GM18507 (cell line): ENCODE measurements at regions not wholly inside any gene's neighbourhood (a gene's known extent, or its start where the extent isn't known, plus 50 kb on each side); places are given as distances from the start of the nearest gene placed in this dataset.
A peak's percentile ranks its signal among the peaks of the same experiment; 100 is the strongest.

Experiments used
- DNase-seq: peaks from one replicate; pipeline ENCODE4 v3.0.0; 2011; ENCODE audit warnings: low read depth; ENCODE audit not compliant: insufficient read length; ENCODE audit errors: extremely low spot score
- FAIRE-seq: peaks from 2 replicates; lab custom pipeline; 2011; peaks lifted over from hg19 to GRCh38; lab: Jason Lieb, UNC

- DNase-seq (no peak), FAIRE-seq (peak; percentile 5)
Observed at GRCh38 chr13:33723365-33723764, 94.6 kb upstream of the RFC3 start.

GRCh38 chr13:33723772-33724435, 94.0 kb upstream of the RFC3 start:
- FAIRE-seq (peak; percentile 99), DNase-seq (peak; percentile 43)

- no peak for DNase-seq
- no peak for FAIRE-seq
Observed at GRCh38 chr13:33725340-33725739, 92.6 kb upstream of the RFC3 start.

GRCh38 chr13:33727297-33728083, 90.5 kb upstream of the RFC3 start:
- FAIRE-seq = peak; percentile 56

GRCh38 chr13:33728271-33729037, 89.5 kb upstream of the RFC3 start:
- FAIRE-seq (peak; percentile 98), DNase-seq (peak; percentile 42)

More at GRCh38 chr13:33727297-33728083, 90.5 kb upstream of the RFC3 start:
- no peak for DNase-seq

- FAIRE-seq = peak; percentile 81
Observed at GRCh38 chr13:33730147-33730546, 87.8 kb upstream of the RFC3 start.

GRCh38 chr13:33730619-33731018, 87.3 kb upstream of the RFC3 start:
- FAIRE-seq = no peak
- DNase-seq = no peak

More at GRCh38 chr13:33730147-33730546, 87.8 kb upstream of the RFC3 start:
- no peak for DNase-seq

GRCh38 chr13:33735276-33735675, 82.7 kb upstream of the RFC3 start:
- FAIRE-seq (no peak), DNase-seq (no peak)

GRCh38 chr13:33739254-33739653, 78.7 kb upstream of the RFC3 start:
- DNase-seq (no peak), FAIRE-seq (no peak)

GRCh38 chr13:33740134-33740538, 77.8 kb upstream of the RFC3 start:
- DNase-seq = no peak
- no peak for FAIRE-seq

- DNase-seq (no peak), FAIRE-seq (no peak)
Observed at GRCh38 chr13:33742321-33742720, 75.6 kb upstream of the RFC3 start.

- DNase-seq = no peak
- peak; percentile 96 for FAIRE-seq
Observed at GRCh38 chr13:33743438-33744368, 74.2 kb upstream of the RFC3 start.

GRCh38 chr13:33744589-33745369, 73.2 kb upstream of the RFC3 start:
- no peak for DNase-seq
- FAIRE-seq = peak; percentile 70

GRCh38 chr13:33745370-33746324, 72.3 kb upstream of the RFC3 start:
- peak; percentile 67 for FAIRE-seq

GRCh38 chr13:33746867-33747266, 71.1 kb upstream of the RFC3 start:
- FAIRE-seq (no peak), DNase-seq (no peak)

More at GRCh38 chr13:33745370-33746324, 72.3 kb upstream of the RFC3 start:
- no peak for DNase-seq

GRCh38 chr13:33751151-33751550, 66.8 kb upstream of the RFC3 start:
- no peak for FAIRE-seq

GRCh38 chr13:33752094-33752493, 65.9 kb upstream of the RFC3 start:
- no peak for FAIRE-seq
- DNase-seq = no peak

More at GRCh38 chr13:33751151-33751550, 66.8 kb upstream of the RFC3 start:
- DNase-seq = no peak
